Hepatocyte (in vitro differentiated cells): ENCODE measurements at regions not wholly inside any gene's neighbourhood (a gene's known extent, or its start where the extent isn't known, plus 50 kb on each side); places are given as distances from the start of the nearest gene placed in this dataset.

Source experiments
- DNase-seq: peaks from one replicate; pipeline ENCODE4 v3.0.0-alpha.2; 2016; ENCODE audit warnings: low spot score
- H2AFZ ChIP-seq: fragments of 200-600 bp; sonication (generic); 2 replicates; pipeline ENCODE4 v1.6.0; 2016; ENCODE audit warnings: antibody characterized with exemption, mild to moderate bottlenecking
- H3K27ac ChIP-seq: fragments of 200-600 bp; sonication (generic); 2 replicates; pipeline ENCODE4 v1.5.1; 2016; ENCODE audit warnings: mild to moderate bottlenecking
- H3K27me3 ChIP-seq: fragments of 200-600 bp; sonication (generic); 2 replicates; pipeline ENCODE4 v1.6.1; 2016
- H3K36me3 ChIP-seq: fragments of 200-600 bp; sonication (generic); replicated peaks from 2 replicates; pipeline ENCODE4 v1.5.1; 2016; ENCODE audit warnings: low read depth; ENCODE audit not compliant: insufficient read depth
- H3K4me1 ChIP-seq: fragments of 200-600 bp; sonication (generic); 2 replicates; pipeline ENCODE4 v1.5.1; 2016; ENCODE audit warnings: mild to moderate bottlenecking, moderate library complexity; ENCODE audit not compliant: insufficient read depth
- H3K4me2 ChIP-seq: fragments of 200-600 bp; sonication (generic); 2 replicates; pipeline ENCODE4 v1.6.0; 2016
- H3K4me3 ChIP-seq: fragments of 200-600 bp; sonication (generic); 2 replicates; pipeline ENCODE4 v1.5.1; 2016; ENCODE audit warnings: mild to moderate bottlenecking
- H3K79me2 ChIP-seq: fragments of 200-600 bp; sonication (generic); 2 replicates; pipeline ENCODE4 v1.6.0; 2017; ENCODE audit warnings: mild to moderate bottlenecking
- H3K9me2 ChIP-seq: fragments of 200-600 bp; sonication (generic); replicated peaks from 2 replicates; pipeline ENCODE4 v1.6.0; 2017; ENCODE audit warnings: mild to moderate bottlenecking; ENCODE audit not compliant: insufficient read depth
- H3K9me3 ChIP-seq: fragments of 200-600 bp; sonication (generic); 2 replicates; pipeline ENCODE4 v1.5.1; 2016; ENCODE audit warnings: low read depth, mild to moderate bottlenecking
- H4K20me1 ChIP-seq: fragments of 200-600 bp; sonication (generic); 2 replicates; pipeline ENCODE4 v1.6.0; 2016; ENCODE audit warnings: mild to moderate bottlenecking; ENCODE audit not compliant: insufficient read depth, poor library complexity, severe bottlenecking
- CTCF ChIP-seq: fragments of 200-600 bp; sonication (generic); IDR thresholded peaks from 2 replicates; pipeline ENCODE4 v1.5.1; 2016; ENCODE audit warnings: antibody characterized with exemption, mild to moderate bottlenecking; ENCODE audit not compliant: poor library complexity
- EZH2 ChIP-seq: fragments of 200-600 bp; sonication (generic); IDR thresholded peaks from 2 replicates; pipeline ENCODE4 v1.6.1; 2016; ENCODE audit warnings: antibody characterized with exemption, mild to moderate bottlenecking, borderline replicate concordance
- EZH2phosphoT487 ChIP-seq: fragments of 200-600 bp; sonication (generic); IDR thresholded peaks from one replicate; pipeline ENCODE4 v1.6.1; 2018; ENCODE audit warnings: antibody characterized with exemption, mild to moderate bottlenecking, low read depth, moderate library complexity; ENCODE audit not compliant: unreplicated experiment, severe bottlenecking
- WGBS: methylation state at CpG from one replicate; pipeline ENCODE4 v1.1.6; 2016; ENCODE audit warnings: low lambda C conversion rate; ENCODE audit errors: missing lambda C conversion rate; 5-methylcytosine and 5-hydroxymethylcytosine counted together

- no peak for DNase-seq
- H3K36me3 ChIP-seq: no peaks in the 10 kb centered on the region
- TF ChIP-seq EZH2phosphoT487 (no peak), EZH2 (no peak)
- H3K9me2 ChIP-seq: no peaks in the 10 kb centered on the region
- H2AFZ ChIP-seq: no peak overlapping the region
- H3K4me2 ChIP-seq: no peak overlapping the region
- H3K79me2 ChIP-seq: no peaks in the 10 kb centered on the region
- H3K27ac ChIP-seq: no peak overlapping the region
- H3K4me3 ChIP-seq: no peak overlapping the region
- peaks cover 5% of the 10 kb centered on the region for H3K9me3 ChIP-seq
- no peaks in the 10 kb centered on the region for H3K27me3 ChIP-seq
- no peaks in the 10 kb centered on the region for H4K20me1 ChIP-seq
- WGBS: 80% methylated on average over 2 of the region's 2 CpGs
- H3K4me1 ChIP-seq: no peaks in the 10 kb centered on the region
Observed at GRCh38 chr3:87624860-87625259, 348.5 kb upstream of the POU1F1 start.

- Histone ChIP-seq H3K9me2 (no peaks in the 10 kb centered on the region), H3K4me2 (no peak overlapping the region), H3K79me2 (no peaks in the 10 kb centered on the region), H3K36me3 (no peaks in the 10 kb centered on the region), H3K4me3 (no peak overlapping the region), H3K27ac (no peak overlapping the region), H2AFZ (no peak overlapping the region), H3K9me3 (no peaks in the 10 kb centered on the region), H4K20me1 (no peaks in the 10 kb centered on the region), H3K27me3 (no peaks in the 10 kb centered on the region), H3K4me1 (no peaks in the 10 kb centered on the region)
- DNase-seq: no peak
- 93% methylated on average over 1 of the region's 1 CpG for WGBS
- no peak for TF ChIP-seq EZH2
- TF ChIP-seq CTCF: no peak
- no peak for TF ChIP-seq EZH2phosphoT487
Observed at GRCh38 chr3:87621667-87622066, 345.3 kb upstream of the POU1F1 start.

GRCh38 chr3:87615506-87615905, 339.1 kb upstream of the POU1F1 start:
- Histone ChIP-seq H3K27me3 (no peaks in the 10 kb centered on the region), H3K79me2 (no peaks in the 10 kb centered on the region), H4K20me1 (no peaks in the 10 kb centered on the region), H3K9me2 (no peaks in the 10 kb centered on the region), H3K4me1 (no peaks in the 10 kb centered on the region), H3K36me3 (no peaks in the 10 kb centered on the region), H3K27ac (no peak overlapping the region), H3K9me3 (no peaks in the 10 kb centered on the region), H3K4me3 (no peak overlapping the region), H2AFZ (no peak overlapping the region), H3K4me2 (no peak overlapping the region)
- WGBS: 73% methylated on average over 4 of the region's 4 CpGs
- no peak for DNase-seq
- TF ChIP-seq EZH2phosphoT487 (no peak), EZH2 (no peak), CTCF (no peak)

GRCh38 chr3:87614998-87615397, 338.6 kb upstream of the POU1F1 start:
- no peak for TF ChIP-seq CTCF
- no peak for TF ChIP-seq EZH2
- no peak for TF ChIP-seq EZH2phosphoT487
- H4K20me1 ChIP-seq: no peaks in the 10 kb centered on the region
- no peaks in the 10 kb centered on the region for H3K4me1 ChIP-seq
- no peak for DNase-seq
- H3K9me3 ChIP-seq: no peaks in the 10 kb centered on the region
- 73% methylated on average over 4 of the region's 4 CpGs for WGBS
- no peaks in the 10 kb centered on the region for H3K79me2 ChIP-seq
- H2AFZ ChIP-seq: no peak overlapping the region
- no peaks in the 10 kb centered on the region for H3K36me3 ChIP-seq
- no peaks in the 10 kb centered on the region for H3K27me3 ChIP-seq
- H3K4me3 ChIP-seq: no peak overlapping the region
- no peak overlapping the region for H3K4me2 ChIP-seq
- H3K27ac ChIP-seq: no peak overlapping the region
- H3K9me2 ChIP-seq: no peaks in the 10 kb centered on the region
